ENCODE measurements at regions not wholly inside any gene's neighbourhood (a gene's known extent, or its start where the extent isn't known, plus 50 kb on each side); places are given as distances from the start of the nearest gene placed in this dataset.
A peak's percentile ranks its signal among the peaks of the same experiment; 100 is the strongest.

DNA sequence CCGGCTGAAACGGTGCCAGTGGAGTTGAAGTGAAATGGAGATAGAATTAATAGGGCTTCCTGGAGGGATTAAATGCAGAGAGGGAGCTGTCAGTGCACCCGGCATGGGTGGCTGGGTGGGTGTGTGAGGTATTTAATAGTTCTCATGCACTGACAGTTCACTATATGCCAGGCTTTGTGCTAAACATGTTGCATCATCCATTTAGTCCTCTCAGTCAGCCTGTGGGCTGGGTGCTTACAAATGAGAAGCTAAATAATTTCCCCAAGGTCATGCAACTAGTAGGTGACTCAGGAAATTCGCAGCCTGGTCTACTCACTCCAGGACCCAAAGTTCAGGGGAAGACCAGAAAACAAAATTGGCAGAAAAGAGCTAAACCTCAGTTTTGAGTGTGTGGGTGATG lies 63.5 kb upstream of the SPATA13 start:
- H3K4me1 Mint-ChIP-seq (ENCODE audit: low read depth) = peaks cover 14% of the 10 kb centered on the region
- DNase-seq = peak; percentile 21
- H3K27ac Mint-ChIP-seq = no peak overlapping the region
- H3K4me3 Mint-ChIP-seq = no peak overlapping the region
- H3K36me3 Mint-ChIP-seq (ENCODE audit: low read depth) = no peaks in the 10 kb centered on the region
- H3K27me3 Mint-ChIP-seq (ENCODE audit: insufficient read depth) = peaks cover 13% of the 10 kb centered on the region
- H3K9me3 Mint-ChIP-seq = no peaks in the 10 kb centered on the region
- TF ChIP-seq, protein P1, sequence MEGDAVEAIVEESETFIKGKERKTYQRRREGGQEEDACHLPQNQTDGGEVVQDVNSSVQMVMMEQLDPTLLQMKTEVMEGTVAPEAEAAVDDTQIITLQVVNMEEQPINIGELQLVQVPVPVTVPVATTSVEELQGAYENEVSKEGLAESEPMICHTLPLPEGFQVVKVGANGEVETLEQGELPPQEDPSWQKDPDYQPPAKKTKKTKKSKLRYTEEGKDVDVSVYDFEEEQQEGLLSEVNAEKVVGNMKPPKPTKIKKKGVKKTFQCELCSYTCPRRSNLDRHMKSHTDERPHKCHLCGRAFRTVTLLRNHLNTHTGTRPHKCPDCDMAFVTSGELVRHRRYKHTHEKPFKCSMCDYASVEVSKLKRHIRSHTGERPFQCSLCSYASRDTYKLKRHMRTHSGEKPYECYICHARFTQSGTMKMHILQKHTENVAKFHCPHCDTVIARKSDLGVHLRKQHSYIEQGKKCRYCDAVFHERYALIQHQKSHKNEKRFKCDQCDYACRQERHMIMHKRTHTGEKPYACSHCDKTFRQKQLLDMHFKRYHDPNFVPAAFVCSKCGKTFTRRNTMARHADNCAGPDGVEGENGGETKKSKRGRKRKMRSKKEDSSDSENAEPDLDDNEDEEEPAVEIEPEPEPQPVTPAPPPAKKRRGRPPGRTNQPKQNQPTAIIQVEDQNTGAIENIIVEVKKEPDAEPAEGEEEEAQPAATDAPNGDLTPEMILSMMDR (IDR thresholded peaks at IDR 0.05) = no peak

DNA sequence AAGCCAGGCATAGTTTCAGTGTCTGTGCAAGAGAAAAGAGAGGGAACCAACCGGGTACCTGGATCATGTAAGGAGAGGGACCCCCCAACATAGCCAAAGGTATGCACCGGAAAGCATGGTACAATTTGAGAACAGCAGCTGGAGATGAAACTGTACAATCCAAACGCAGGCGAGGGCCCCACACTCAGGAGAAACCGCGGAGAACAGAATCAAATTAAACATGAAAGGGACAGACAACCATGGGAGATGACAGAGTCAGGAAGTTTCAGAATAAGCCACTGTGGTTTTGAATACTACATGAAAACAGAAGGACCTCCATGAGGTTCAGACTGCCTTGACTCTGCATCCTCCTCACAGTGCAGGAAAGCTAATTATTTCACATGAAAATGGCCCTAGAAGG lies 62.9 kb upstream of the SPATA13 start:
- TF ChIP-seq, protein P1 (IDR thresholded peaks at IDR 0.05) = no peak
- peaks cover 10% of the 10 kb centered on the region for H3K4me1 Mint-ChIP-seq (ENCODE audit: low read depth)
- no peak for DNase-seq
- no peak overlapping the region for H3K4me3 Mint-ChIP-seq
- H3K27me3 Mint-ChIP-seq (ENCODE audit: insufficient read depth) = peaks cover 16% of the 10 kb centered on the region
- H3K27ac Mint-ChIP-seq = no peak overlapping the region
- H3K36me3 Mint-ChIP-seq (ENCODE audit: low read depth) = no peaks in the 10 kb centered on the region
- H3K9me3 Mint-ChIP-seq = no peaks in the 10 kb centered on the region

DNA sequence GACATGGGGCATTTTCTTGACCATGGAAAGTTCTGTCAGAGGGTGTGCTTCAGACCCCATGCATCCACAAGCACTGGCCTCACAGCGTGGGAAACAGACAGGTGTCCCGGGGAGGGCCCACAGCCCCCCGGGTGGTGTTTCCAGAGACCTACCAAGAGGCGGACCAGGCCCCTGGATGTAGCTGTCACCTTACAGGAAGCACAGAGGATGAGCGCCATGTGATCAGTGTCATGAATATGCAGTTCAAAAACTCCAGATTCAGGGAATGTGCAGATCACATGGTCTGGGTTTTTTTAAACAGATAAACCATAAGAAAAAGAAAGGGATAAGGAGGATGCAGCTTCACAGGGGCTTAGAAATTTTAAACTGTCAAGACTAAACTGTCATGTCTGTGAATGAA lies 61.0 kb upstream of the SPATA13 start:
- peaks cover 10% of the 10 kb centered on the region for H3K4me1 Mint-ChIP-seq (ENCODE audit: low read depth)
- no peak for DNase-seq
- no peak overlapping the region for H3K4me3 Mint-ChIP-seq
- no peaks in the 10 kb centered on the region for H3K9me3 Mint-ChIP-seq
- H3K27me3 Mint-ChIP-seq (ENCODE audit: insufficient read depth) = peaks cover 20% of the 10 kb centered on the region
- no peaks in the 10 kb centered on the region for H3K36me3 Mint-ChIP-seq (ENCODE audit: low read depth)
- TF ChIP-seq, protein P1 (IDR thresholded peaks at IDR 0.05) = no peak
- H3K27ac Mint-ChIP-seq = no peak overlapping the region

DNA sequence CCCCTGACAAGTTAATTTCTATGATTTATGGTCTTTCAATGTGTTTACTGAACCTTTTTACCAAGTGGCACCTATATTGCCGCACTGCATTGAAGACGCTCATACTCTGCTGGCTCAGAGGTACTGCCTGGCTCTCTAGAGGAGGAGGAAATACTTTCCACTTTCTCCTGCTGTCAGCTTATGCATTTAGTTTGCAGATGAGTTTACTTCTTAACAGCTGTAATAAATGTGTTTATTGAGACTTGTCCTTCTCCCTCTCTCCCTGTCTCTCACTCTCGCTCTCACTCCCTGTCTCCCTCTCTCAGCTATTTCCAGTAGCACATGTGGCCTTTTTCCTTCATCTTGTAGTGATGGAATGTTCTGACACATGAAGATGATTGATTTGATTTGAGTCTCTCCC lies 60.3 kb upstream of the SPATA13 start:
- H3K4me3 Mint-ChIP-seq = no peak overlapping the region
- H3K4me1 Mint-ChIP-seq (ENCODE audit: low read depth) = peaks cover 10% of the 10 kb centered on the region
- H3K27me3 Mint-ChIP-seq (ENCODE audit: insufficient read depth) = peaks cover 16% of the 10 kb centered on the region
- no peaks in the 10 kb centered on the region for H3K9me3 Mint-ChIP-seq
- no peaks in the 10 kb centered on the region for H3K36me3 Mint-ChIP-seq (ENCODE audit: low read depth)
- TF ChIP-seq, protein P1 (IDR thresholded peaks at IDR 0.05) = no peak
- no peak for DNase-seq
- H3K27ac Mint-ChIP-seq = no peak overlapping the region

DNA sequence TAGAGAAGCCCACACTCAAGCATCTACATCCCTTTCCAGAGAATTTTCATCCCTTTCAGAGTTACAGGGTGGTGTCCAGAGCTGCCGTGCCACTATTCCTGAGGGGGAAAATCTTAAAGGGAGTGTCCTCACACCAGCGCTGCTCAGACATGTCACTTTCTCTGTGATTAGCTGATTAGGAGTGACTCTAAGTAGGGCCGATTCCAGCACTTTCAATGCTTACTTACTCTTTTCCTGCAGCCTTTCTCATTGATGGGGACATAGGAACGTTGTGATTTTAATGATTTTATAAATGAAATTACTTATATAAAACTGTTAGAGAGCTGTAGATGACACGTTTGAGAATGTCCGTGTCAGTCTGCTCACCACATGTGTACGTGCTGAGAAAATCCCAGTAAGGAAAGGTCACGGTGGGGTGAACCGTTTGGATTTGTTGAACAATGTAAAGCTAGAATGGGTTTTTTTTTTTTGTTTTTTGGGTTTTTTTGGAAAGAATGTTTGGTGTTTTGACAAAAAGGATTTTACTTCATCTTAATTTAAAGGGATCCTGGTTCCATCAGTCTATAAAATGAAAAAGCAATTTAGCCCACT lies 56.6 kb upstream of the SPATA13 start:
- no peaks in the 10 kb centered on the region for H3K36me3 Mint-ChIP-seq (ENCODE audit: low read depth)
- DNase-seq = no peak
- TF ChIP-seq, protein P1 (IDR thresholded peaks at IDR 0.05) = no peak
- H3K9me3 Mint-ChIP-seq = no peaks in the 10 kb centered on the region
- peaks cover 13% of the 10 kb centered on the region for H3K27me3 Mint-ChIP-seq (ENCODE audit: insufficient read depth)
- no peak overlapping the region for H3K4me3 Mint-ChIP-seq
- no peak overlapping the region for H3K27ac Mint-ChIP-seq
- no peaks in the 10 kb centered on the region for H3K4me1 Mint-ChIP-seq (ENCODE audit: low read depth)

DNA sequence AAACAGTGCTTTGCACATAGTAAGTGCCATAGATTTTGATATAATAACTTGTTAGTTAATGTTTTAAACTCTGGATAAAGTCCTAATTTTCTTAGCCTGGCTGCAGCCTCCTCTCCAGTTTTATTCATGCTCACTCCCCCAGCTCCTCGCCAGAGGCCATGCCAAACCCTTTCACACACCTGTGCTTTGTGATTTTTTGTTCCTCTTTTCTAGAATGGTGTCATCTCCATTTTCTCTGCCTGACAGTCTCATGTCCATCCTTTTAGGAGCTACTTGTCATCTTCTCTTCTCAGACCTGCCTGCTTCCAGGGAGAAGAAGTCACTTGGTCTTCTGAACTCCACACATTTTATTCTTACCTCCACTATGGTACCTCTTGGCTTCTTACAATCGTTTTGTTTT lies 55.8 kb upstream of the SPATA13 start:
- DNase-seq = no peak
- no peak overlapping the region for H3K27ac Mint-ChIP-seq

More for the DNA sequence above, 55.8 kb upstream of the SPATA13 start:
- H3K4me1 Mint-ChIP-seq (ENCODE audit: low read depth) = no peaks in the 10 kb centered on the region
- TF ChIP-seq, protein P1 (IDR thresholded peaks at IDR 0.05) = no peak
- peaks cover 13% of the 10 kb centered on the region for H3K27me3 Mint-ChIP-seq (ENCODE audit: insufficient read depth)
- H3K9me3 Mint-ChIP-seq = no peaks in the 10 kb centered on the region
- H3K4me3 Mint-ChIP-seq = no peak overlapping the region
- no peaks in the 10 kb centered on the region for H3K36me3 Mint-ChIP-seq (ENCODE audit: low read depth)
